NCI-H146 (cell line): ENCODE measurements at regions not wholly inside any gene's neighbourhood (a gene's known extent, or its start where the extent isn't known, plus 50 kb on each side); places are given as distances from the start of the nearest gene placed in this dataset.
"Not testable (repeated sequence)": the region's sequence is repeated elsewhere in the genome, so short reads cannot be mapped to it uniquely, and the experiment has no call there.

Source experiments
- DNase-seq: peaks from one replicate; lab custom pipeline; 2025; lab: John Stamatoyannopoulos, UW

DNA sequence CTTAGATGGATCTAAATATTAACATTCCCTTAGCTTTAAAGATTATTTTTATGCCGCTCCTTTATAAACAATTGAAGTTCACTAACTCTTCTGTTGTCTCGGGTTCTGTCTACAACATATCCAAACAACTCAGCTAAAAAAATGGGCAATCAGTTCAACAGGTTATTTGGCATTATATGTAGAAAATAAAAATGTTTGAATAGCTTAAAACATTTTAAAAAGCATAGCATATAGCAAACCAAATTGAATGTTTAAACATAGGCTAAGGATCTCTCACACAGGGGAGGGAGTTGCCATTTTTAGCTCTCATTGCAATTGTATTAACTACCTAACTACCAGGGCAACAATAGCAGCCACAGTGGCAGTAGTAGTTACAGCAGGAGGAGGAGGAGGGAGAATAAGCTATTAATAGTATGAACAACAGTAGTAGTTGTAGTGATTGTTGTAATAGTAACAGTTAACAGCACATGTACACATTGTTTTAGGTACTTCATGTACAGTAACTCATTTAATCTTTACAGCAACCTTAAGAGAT lies 404.2 kb downstream of the KCNRG start:
- DNase-seq: no peak

DNA sequence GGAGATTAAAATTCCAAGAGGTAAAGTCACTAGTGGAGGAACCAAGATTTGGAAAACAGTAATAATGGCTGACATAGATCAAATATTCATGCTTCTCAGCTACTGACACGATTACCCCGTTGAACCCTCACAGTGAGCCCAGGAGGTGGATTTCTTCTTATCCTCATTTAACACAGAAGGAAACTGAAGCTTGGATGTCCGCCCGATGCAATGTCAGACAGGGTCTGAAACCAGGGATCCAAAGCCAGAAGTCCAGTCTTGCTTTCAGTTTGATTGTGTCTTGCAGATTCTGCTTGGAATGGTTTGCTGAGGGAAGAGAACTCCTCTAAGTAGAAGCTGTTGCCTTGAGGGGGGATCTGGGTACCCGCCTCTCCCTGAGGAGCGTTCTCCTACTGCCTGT lies 404.7 kb downstream of the KCNRG start:
- no peak for DNase-seq

DNA sequence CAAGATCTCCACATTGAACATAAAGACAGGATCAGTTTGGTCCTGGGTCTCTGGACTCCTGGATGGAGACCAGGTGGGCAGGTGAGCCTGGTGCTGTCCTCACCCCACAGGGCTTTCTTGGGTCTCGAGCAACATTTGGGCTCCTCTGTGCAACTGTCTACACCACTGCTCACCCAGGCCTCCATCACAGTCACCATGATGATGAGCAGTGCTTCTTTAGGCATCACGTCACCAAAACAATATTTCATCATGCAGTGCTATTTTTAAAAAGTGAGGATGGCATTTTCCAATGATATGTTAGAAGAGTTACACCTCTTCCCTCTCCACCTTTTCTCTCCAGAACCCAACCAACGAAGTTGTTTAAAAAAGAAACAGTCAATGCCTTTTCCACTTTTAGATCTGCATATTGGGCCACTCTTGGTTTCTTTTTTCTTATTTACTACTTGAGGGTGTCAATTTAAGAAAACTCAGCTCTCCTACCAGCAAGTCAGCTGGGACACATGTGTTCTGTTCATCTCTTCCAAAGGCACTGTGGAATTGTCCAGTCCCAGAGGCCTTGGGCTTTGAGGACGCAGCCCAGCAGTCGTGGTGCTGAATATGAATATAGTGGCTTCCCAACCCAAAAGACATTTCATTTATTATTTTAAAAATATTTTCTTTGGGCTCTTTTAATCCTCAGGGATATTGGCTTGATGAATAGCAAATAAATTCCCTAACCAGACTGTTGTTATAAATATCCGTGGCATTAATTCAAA lies 405.7 kb downstream of the KCNRG start:
- no peak for DNase-seq

DNA sequence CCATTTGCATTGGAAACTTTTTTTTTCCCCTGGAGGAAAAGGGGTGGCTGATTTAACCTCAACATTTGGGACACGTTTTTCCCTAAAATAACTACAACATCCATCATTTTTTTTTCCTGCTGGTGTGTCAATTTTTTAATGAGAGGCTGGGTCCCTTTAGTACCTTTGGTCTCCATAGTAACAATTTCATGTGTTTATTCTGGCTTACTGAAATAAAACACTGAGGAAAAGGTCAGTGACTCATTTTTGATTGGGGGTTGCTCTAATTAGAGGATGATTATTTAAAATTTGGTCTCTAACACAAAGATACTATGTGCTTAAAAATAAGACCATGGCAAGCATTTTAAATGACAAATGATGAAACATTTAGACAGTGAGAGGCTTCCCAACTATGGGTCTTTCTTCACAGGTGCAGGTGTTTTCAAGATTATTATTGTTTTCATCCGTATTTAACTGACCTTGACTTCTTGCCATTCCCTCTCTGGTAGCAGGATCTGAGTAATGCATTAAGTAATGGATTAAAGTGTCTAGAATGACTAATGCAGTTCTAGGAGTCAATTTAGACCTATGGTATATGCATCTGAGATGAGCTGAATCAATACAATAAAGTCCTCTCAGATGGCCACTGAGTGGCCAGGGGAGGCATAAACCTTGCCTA lies 406.4 kb downstream of the KCNRG start:
- DNase-seq: peak; percentile 32

DNA sequence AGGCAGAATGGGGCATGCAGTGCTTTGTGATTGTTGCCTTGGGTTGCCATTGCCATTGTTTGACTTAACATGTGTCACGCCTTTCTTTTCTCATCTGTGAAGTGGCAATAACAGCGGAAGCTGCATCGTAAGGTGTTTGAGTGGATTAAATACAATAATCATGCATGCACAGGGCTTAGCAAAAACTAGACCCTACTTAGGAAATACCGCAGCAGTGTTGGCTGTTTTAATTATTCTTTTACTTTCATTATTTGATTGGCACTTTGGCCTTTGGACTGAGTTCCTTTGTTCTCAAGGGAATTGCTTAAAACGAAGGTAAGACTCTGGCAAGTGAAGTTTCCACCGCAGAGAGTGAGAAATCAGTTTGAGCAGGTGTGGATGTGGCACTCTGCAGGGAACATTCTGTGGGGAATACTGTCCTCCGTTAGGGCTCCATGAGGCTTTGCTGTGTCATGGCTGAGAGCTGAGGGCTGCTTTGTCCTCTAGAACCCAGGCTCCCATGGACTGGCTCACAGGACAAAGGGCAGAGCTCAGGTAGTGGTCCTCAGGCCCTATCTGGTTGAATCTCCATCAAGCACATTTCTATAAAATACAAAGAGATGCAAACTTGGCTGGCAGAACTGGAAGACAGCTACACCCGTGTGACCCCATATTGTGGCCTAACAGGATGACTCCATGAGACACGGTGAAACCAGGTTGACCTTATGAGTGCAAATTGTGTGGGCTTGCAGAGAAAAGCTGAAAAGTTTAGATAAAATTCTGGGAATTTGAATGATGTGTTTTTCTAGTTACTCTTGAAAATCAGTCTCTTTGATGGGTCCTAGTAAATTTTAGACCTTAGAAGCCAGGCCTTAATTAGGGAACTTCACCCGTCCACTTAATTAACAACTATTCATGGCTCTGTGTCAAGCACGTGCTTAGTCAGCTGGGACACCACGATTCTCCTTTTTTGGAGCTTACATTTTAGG lies 407.2 kb downstream of the KCNRG start:
- no peak for DNase-seq

DNA sequence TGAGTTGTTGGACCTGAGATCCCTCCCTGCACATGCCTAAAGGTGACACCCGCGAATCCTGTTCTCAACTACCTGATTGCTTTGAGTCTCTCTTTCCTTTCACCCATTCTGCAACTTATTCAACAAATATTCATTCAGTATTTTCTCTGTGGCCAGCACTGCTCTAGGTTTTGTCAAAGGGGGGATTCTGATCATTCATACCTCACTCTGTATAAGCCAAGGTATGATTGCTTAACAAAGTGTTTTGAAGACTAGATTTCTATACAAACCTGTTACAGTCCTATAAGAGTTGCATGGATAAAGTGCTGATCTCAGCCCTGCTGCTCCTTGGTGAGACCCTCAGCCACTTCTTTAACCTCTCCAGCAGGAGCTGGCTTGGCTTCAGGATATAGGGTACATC lies 409.7 kb downstream of the KCNRG start:
- DNase-seq: no peak

DNA sequence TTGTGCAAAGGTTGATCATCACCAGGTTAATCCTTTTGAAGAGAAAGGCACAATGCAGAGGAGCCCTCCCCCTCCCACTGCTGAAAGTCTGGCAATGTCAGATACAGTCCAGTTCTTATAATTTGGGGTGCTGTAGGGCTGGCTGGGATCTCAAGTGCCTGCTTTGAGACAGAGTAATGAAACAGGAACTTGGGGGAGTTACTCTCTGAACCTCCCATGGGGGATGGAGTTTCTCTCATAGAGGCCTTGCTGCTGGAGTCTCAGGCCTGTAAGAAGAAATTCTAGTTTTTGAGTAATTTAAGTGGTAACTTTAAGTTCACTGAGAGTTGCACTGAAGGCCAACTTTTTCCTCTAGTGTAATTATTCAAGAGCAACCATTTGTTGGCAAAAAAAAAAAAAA lies 410.5 kb downstream of the KCNRG start:
- no peak for DNase-seq

DNA sequence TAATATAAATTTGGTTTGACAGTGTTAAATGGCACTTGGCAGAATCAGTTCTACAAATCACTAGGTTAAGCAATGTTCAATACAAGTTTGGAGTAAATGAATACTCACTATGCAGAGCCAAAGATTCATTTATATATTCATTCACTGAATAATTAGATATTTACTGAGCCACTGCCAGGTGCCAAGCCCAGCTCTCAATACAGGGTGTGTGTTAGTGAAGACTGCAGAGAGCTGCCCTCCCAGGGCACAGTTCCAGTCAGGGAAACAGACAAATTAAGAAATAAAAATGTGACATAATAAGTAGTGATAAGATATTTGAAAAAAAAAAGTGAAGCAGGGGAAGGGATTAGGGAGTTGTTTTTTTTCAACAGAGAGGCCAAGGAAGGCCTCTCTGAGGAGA lies 411.7 kb downstream of the KCNRG start:
- DNase-seq: no peak

DNA sequence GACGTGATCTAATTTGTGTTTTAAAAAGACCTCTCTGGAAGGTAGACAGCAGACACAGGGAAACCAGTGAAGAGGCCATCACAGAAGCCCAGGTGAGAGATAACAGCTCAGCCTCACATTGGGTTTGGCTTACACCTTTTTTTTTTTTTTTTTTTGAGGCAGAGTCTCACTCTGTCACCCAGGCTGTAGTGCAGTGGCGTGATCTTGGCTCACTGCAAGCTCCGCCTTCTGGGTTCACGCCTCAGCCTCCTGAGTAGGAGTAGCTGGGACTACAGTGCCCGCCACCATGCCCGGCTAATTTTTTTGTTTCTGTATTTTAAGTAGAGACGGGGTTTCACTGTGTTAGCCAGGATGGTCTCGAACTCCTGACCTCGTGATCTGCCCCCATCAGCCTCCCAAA lies 412.3 kb downstream of the KCNRG start:
- not testable (repeated sequence) for DNase-seq

DNA sequence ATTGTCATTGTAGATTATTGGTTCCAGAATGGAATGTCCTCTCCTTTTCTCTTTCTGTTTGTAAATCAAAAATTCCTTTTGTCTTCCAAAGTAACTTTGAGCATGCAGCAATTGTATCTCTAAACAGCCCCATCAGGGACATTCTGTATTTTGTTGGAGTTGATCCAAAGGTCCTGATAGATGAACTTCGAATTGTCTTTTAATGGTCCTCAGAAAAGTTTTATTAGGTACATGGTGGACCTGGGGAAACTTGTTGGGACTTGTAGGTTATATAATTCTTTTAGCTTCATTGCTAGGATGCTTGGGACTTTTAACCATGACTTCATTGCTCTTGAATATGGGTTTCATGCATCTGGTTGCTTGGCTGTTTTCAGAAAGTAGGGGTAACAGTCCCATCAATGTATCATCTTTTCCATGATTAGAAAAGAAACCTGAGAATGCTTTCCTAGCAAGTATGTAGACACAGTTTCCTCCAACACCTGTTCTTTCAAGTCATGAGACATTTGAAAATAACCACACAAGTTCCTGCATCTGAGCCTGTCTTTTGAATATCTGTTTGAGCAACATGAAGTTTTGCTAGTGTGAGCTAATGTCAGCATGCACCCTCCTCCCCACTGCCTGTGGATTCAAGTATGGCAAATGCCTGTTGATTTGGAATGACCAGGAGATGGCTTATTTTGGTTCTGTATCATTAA lies 413.1 kb downstream of the KCNRG start:
- no peak for DNase-seq

DNA sequence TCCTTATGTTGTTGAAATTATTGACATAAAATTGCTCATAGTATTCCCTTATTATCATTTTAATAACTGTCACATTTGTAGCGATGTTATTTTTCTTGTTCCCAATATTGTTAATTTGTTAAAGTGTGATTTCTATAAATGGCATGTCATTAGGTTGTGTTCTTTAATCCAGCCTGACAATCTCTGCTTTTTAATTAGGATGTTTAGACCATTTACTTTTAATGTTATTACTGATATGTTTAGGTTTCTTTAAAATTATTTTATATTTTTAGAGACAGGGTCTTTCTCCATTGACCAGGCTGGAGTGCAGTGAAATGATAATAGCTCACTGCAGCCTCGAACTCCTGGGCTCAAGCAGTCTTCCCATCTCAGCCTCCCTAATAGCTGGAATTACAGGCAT lies 408.5 kb downstream of the DLEU7 start:
- DNase-seq: no peak

DNA sequence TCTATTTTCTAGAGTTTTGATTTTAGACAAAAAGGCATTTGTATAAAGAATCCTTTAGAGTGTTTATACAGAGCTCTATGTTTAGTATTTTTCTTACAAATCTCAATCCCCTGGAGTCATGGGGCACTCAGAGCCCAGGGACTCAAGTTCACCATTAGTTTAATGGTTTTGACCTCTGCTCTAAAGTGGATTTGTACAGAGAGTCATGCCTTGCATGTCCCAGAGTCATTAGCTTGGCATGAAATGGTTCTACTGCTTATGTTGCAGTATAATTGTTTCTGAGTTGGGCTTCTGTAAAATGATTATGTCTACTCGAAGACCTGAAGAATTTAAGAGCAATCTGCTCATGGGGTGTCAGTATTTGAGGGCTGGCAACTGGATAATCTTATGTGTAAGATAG lies 406.2 kb downstream of the DLEU7 start:
- DNase-seq: no peak

DNA sequence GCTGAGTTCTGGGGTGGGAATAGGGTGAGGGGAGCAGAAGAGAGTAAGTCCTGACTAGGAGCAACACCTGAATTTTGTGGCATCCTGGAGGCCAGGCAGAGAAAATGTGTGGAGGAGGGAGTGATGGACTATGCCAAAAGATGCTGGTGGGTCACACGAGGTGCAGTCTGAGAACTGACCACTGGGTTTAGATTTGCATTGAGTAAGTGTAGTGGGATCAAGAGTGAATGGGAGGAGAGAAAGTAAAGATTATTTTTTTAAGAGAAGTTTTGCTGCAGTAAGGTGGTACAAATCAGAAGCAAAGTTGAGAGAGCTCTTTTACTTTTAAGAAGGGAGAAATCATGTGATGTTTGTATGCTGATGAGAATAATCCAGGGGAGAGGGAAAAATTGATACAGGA lies 405.1 kb downstream of the DLEU7 start:
- DNase-seq: no peak

DNA sequence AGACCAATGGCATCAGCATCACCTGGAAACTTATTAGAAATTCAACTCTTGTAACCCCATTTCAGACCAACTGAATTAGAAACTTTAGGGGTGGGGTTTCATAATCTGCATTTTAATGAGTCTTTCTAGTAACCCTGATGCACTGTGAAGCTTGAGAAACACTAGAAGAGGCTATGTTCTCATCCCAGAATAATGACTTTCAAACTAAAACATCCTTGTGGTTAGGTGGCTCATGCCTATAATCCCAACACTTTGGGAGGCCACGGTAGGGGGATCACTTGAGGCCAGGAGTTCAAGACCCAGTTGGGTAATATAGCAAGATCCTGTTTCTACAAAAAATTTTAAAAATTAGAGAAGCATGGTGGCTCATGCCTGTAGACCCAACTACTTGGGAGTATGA lies 402.4 kb downstream of the DLEU7 start:
- DNase-seq: no peak

DNA sequence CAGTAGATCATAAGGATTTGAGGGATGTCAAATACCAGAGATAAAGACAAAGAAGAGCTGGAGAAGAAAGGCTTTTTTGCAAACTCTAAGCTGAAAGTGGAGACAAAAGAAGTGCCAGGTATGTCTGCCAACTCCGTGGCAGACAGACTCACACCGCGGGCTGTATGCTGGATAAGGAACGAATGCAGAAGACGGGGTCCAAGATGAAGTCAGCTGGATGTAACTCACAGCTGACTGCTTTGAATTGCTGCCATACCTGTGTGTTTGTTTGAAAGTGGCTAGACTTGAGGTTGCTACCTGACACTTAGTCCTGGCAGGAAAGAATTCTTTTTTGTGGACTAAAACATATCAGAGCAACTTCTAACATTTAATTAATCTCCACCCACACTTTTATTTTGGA lies 398.8 kb downstream of the DLEU7 start:
- no peak for DNase-seq

DNA sequence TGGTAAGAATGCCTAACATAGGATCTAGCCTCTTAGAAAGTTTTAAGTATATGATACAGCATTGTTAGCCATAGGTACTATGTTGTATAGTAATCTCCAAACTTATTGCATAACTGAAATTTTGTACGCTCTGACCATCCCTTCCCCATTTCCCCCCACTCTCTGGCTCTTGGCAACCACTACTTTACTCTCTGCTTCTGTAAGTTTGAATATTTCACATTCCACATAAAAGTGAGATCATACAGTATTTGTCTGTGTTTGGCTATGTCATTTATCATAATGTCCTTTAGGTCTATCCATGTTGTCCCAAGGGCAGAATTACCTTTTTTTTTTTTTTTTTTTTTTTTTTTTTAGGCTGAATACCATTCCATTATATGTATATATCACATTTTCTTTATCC lies 396.9 kb downstream of the DLEU7 start:
- no peak for DNase-seq

DNA sequence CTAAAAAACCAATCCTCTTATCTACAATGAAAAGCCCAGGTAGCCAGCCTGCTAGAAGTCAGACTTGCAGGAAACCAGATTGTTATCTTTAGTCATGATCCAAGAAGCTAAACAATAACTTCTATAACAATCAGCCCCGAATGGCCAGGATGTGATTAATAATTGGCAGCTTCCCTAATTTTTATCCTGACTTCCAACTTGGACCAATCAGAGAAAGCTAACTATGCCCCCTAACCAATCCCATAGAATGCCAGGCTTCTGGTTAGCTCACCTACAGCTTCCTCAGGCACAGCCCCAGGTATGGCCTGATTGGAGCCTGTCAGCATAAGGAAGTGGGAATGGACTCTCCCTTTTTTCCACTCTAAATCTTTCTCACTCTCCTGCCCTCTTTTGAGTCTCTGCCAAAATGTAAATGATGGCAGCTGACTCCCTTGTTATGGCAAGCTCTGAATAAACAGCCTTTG lies 394.9 kb downstream of the DLEU7 start:
- peak; percentile 47 for DNase-seq

DNA sequence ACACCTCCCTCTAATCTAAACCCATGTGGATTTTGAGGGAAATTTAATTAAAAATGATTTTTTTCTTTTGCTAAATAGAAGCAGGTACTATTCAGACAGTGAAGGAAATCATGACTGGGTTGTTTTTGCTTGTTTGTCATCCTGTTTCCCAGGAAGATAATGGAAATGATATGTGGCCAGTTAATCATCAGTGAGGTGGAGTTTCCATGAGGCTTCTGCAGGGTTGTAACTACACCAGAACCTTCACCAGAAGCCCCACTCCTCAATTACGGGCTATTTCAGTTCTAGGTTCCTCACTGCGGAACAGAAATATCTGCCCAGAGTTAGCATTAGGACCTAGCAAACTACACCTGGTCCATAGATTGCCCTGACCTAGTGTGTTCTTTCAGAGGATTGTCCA lies 394.0 kb downstream of the DLEU7 start:
- DNase-seq: no peak

DNA sequence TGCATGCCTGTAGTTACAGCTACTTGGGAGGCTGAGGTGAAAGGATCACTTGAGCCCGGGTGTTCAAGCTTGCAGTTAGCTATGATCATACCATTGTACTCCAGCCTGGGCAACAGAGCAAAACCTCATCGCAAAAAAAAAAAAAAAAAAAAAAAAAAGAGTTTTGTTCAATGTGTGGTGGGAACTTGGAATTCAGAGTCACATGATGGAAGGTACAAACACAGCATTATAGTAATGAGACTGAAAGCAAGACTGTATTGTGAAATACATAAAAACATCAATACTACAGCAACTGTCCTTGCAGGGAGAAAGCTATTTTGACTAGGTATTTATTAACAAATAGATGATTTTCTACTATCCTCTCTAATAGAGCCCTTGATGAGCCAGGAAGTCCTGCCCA lies 393.2 kb downstream of the DLEU7 start:
- no peak for DNase-seq

DNA sequence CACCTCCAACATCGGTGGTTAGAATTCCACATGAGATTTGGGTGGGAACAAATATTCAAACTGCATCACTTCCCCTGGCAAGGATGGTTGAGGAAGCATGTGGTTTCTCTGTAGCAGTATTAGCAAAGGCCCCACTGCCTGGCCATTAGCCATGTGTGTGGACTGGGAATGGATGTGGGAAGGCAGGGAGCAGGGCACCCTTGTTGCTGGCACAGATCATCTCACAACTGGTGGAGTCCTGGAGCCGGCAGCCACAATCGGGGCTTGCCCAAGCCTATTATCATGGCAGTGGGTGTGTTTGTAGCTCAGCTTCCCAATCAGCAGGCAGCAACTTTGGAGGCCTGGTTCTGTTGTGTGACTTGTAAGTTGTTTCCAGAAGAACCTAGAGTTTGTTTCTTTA lies 391.9 kb downstream of the DLEU7 start:
- no peak for DNase-seq

DNA sequence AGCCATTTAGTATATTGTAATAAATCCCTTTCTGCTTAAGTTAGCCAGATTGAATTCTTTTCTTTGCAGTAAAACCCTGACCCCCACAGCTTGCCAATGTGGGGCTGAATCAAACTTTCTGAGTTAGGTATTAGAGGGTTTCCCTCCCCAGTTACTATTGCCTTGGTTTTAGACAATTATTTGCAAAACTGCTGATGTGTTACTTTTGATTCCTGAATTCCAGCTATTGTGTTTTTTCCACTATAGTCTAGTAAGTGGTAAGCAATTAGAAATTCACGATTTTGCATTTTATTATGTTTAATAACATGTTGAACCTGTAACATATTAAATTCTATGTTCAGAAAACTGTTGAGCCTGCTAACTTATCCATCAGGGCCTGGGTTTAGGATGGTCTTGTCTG lies 391.5 kb downstream of the DLEU7 start:
- DNase-seq: no peak

DNA sequence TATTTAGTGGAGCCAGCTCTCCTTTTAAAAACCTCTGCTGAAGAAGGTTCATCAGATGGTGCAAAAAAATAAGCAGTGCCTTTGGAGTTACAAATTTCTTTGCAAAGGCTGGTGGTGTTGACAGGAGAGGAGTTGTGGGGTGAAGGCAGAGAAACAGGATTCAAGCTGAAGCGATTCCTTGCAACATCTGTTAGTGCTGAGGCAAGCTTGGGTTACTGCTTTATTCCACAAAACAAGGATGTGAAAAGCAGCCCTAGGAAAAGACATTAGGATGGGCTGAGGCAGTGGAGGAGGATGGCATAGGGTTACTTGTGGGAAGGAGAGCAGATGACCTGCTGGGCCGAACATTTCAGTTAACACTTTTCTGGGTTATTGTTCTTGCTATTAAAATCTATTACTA lies 390.7 kb downstream of the DLEU7 start:
- no peak for DNase-seq
